ENCODE measurements at regions not wholly inside any gene's neighbourhood (a gene's known extent, or its start where the extent isn't known, plus 50 kb on each side); places are given as distances from the start of the nearest gene placed in this dataset.

DNA sequence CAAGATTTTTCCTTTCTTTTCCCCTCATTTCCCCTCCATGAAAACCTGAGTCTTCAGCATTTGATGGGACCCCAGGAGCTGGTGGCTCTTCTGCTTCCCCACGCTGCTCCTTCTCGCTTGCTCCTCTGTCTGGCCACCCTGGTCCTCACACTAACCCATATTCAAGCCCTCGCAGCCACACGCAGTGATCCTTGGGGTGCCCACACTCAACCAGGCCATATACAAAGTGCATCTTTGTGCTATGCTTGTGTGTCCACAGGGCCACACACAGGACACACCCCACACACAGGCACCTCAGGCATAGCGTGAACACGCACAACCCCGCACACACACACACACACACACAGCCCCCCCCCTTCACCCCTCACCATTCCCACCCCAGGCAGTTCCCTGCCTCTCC, 132.1 kb downstream of the URI1 start:
- no peaks in the 10 kb centered on the region for H3K9me3 ChIP-seq
- H3K27me3 ChIP-seq, result peaks cover 6 to 13% (median 8%) of the 10 kb centered on the region in 3 donors
- intact Hi-C loops (cut with DNase I; ENCODE audit: low total_unique reads) (no loop called here), in situ Hi-C loops (cut with MboI; ENCODE audit: low sequenced_read_pairs in 4 of 4) (no loop called here)
- no peaks in the 10 kb centered on the region for H3K4me1 ChIP-seq
- no peaks in the 10 kb centered on the region for H3K36me3 ChIP-seq
- no peak overlapping the region for H3K4me3 ChIP-seq
- no peak overlapping the region for H3K27ac ChIP-seq
- DNase-seq (no peak), ATAC-seq (no peak)
- no peak for TF ChIP-seq POLR2A (IDR thresholded peaks at IDR 0.05)
- TF ChIP-seq, protein P1, sequence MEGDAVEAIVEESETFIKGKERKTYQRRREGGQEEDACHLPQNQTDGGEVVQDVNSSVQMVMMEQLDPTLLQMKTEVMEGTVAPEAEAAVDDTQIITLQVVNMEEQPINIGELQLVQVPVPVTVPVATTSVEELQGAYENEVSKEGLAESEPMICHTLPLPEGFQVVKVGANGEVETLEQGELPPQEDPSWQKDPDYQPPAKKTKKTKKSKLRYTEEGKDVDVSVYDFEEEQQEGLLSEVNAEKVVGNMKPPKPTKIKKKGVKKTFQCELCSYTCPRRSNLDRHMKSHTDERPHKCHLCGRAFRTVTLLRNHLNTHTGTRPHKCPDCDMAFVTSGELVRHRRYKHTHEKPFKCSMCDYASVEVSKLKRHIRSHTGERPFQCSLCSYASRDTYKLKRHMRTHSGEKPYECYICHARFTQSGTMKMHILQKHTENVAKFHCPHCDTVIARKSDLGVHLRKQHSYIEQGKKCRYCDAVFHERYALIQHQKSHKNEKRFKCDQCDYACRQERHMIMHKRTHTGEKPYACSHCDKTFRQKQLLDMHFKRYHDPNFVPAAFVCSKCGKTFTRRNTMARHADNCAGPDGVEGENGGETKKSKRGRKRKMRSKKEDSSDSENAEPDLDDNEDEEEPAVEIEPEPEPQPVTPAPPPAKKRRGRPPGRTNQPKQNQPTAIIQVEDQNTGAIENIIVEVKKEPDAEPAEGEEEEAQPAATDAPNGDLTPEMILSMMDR (IDR thresholded peaks at IDR 0.05 in 4 of 5, conservative IDR thresholded peaks at IDR 0.05 in 1 of 5), result no peak

DNA sequence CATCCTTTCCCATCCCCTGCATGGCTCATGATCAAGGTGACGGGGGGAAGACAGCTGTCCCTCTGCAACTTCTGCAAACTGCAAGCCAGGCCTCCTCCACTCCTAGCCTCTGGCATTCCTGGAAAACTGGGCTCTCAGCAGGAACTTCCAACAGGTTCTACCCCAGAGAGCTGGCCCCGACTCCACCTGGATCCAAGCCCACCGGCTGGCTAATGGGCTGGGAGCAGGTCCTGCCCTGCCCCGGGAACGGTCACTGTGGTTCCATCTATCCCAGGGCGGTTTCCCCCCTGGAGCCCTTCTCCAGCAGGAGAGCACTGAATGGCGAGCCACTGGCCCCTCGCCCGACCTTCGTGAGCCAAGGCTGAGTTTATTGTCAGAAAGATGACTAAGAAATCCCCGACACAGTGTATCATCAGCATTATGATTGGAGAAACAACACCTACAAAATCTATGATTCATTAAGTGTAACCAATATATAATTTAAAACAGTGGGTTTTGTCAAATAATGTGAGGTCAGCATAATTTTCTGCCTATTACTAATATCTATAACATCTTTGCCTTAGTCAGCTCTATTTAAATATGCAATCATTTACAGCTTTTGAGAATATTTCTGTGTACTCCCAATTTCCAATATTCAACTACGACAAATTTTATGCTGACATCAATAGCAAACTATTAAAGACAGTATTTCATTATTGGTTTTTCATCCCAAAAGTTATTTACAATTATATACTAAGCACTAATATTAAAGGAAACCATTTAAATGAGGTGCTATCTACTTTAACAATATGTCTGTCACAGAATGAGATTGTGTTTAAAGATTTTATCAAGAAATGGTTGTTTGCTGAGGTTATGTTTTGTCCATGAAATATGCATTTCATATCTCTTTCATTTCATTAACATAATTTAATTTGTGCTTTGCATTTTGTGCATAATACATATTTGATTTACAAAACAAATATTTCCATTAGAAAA, 133.0 kb downstream of the URI1 start:
- Histone ChIP-seq H3K9me3 (no peaks in the 10 kb centered on the region), H3K36me3 (no peaks in the 10 kb centered on the region), H3K4me1 (no peaks in the 10 kb centered on the region), H3K27ac (no peak overlapping the region), H3K4me3 (no peak overlapping the region), H3K27me3 (peaks cover 6 to 13% (median 8%) of the 10 kb centered on the region in 3 donors)
- DNase-seq, result no peak
- in situ Hi-C loops (cut with MboI; ENCODE audit: low sequenced_read_pairs in 4 of 4) (no loop called here), intact Hi-C loops (cut with DNase I; ENCODE audit: low total_unique reads) (no loop called here)
- no peak for TF ChIP-seq POLR2A (IDR thresholded peaks at IDR 0.05)
- TF ChIP-seq, protein P1 (IDR thresholded peaks at IDR 0.05 in 4 of 5, conservative IDR thresholded peaks at IDR 0.05 in 1 of 5), result no peak
- no peak for ATAC-seq

DNA sequence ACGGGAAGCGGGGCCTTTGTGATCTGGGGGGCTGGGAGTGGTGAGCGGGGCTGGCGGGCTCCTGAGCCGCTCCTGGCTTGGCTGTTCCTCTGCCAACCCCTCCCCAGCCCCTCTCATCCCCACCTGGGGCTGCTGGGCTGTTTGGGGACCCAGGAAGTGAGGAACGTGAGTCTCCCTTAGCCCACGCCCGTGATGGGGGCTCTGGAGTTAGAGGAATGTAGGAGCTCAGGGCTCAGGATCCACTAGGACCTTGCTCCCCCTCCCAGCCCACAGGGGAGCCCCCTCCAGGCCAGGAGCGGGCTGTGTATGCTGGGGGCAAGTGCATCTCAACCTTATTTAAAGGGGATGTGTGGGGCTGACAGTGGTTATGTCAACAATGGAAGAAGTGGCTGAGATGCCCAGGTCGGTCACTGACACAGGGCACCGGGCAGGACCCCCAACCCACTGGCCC, 134.1 kb downstream of the URI1 start:
- Histone ChIP-seq H3K4me1 (no peaks in the 10 kb centered on the region), H3K9me3 (no peaks in the 10 kb centered on the region), H3K36me3 (no peaks in the 10 kb centered on the region), H3K27ac (no peak overlapping the region), H3K4me3 (no peak overlapping the region), H3K27me3 (peaks cover 6 to 13% (median 8%) of the 10 kb centered on the region in 3 donors)
- DNase-seq (no peak), ATAC-seq (no peak)
- in situ Hi-C loops (cut with MboI; ENCODE audit: low sequenced_read_pairs in 4 of 4) (no loop called here), intact Hi-C loops (cut with DNase I; ENCODE audit: low total_unique reads) (no loop called here)
- no peak for TF ChIP-seq POLR2A (IDR thresholded peaks at IDR 0.05)
- TF ChIP-seq, protein P1 (IDR thresholded peaks at IDR 0.05 in 4 of 5, conservative IDR thresholded peaks at IDR 0.05 in 1 of 5), result no peak

DNA sequence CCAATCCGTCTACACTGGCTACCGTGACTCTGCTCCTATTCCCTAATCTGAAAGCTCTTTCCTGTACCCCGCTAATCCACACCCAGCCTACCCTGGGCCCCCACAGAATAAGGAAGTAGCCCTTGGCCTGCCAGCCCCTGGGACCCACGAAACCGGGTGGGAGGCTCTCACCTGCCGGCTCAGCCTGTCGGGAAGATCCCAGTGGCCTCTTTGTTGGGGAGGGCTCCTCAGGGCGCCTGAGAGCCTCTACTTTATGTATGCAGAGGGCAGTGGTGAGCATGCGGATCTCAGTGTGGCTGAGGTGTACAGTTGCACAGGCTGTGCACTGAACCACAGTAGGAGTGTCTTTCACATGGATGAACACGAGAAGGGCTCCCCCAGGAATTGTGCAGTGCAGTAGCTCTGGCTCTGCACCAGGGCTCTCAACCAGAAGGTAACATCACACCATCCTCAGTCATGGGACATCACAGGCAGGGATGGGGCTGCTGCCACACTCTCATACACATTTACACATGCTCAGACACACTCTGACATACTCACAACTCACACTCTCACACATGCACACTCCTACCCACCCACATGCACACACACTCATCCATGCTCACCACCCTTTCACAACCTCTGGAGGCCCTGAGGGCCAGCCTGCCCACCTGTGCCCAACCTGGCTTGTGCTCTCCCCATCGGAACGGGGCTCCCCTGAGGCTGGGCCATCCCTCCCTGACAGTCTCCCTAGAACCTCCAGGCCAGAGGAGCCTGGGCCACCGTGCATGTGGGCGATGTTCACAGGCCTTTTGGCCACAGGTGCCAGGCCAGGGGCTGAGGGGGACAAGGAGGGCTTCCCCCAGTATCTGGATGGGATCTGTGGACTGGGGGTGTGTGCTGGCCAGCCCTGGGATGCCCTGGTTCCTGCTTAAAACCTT, 135.0 kb downstream of the URI1 start:
- Histone ChIP-seq H3K27me3 (peaks cover 2 to 8% (median 8%) of the 10 kb centered on the region in 3 donors), H3K36me3 (no peaks in the 10 kb centered on the region), H3K4me1 (no peaks in the 10 kb centered on the region), H3K9me3 (no peaks in the 10 kb centered on the region), H3K27ac (no peak overlapping the region), H3K4me3 (no peak overlapping the region)
- TF ChIP-seq POLR2A (IDR thresholded peaks at IDR 0.05), result no peak
- TF ChIP-seq, protein P1 (IDR thresholded peaks at IDR 0.05 in 4 of 5, conservative IDR thresholded peaks at IDR 0.05 in 1 of 5), result no peak
- no peak for ATAC-seq
- in situ Hi-C loops (cut with MboI; ENCODE audit: low sequenced_read_pairs in 4 of 4), result no loop called here
- intact Hi-C loops (cut with DNase I; ENCODE audit: low total_unique reads), result no loop called here
- no peak for DNase-seq

All from gastrocnemius medialis (tissue), 4 donors.